ENCODE measurements at regions not wholly inside any gene's neighbourhood (a gene's known extent, or its start where the extent isn't known, plus 50 kb on each side); places are given as distances from the start of the nearest gene placed in this dataset.

DNA sequence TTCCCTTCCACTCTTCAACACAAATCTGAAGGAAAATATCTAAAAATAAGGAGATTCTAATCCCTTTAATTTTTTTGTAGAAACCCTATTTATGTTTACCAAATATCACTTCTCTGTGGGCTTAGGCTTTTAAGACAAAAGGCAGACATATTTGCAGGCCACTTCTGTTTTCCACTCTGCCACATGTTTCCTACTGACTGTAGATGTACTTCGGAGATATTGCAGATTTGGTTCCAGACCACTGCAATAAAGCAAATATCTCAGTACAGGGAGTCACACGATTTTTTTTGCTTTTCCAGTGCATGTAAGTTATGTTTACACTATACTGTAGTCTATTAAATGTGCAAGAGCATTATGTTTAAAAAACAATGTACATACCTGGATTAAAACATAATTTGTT, 219.0 kb downstream of the SREK1 start:
- no peak overlapping the region for H3K4me3 Mint-ChIP-seq (ENCODE audit: unreplicated experiment)
- no peak overlapping the region for H3K27ac Mint-ChIP-seq (ENCODE audit: unreplicated experiment)
- DNase-seq (ENCODE audit: low spot score): no peak
- TF ChIP-seq, protein P1, sequence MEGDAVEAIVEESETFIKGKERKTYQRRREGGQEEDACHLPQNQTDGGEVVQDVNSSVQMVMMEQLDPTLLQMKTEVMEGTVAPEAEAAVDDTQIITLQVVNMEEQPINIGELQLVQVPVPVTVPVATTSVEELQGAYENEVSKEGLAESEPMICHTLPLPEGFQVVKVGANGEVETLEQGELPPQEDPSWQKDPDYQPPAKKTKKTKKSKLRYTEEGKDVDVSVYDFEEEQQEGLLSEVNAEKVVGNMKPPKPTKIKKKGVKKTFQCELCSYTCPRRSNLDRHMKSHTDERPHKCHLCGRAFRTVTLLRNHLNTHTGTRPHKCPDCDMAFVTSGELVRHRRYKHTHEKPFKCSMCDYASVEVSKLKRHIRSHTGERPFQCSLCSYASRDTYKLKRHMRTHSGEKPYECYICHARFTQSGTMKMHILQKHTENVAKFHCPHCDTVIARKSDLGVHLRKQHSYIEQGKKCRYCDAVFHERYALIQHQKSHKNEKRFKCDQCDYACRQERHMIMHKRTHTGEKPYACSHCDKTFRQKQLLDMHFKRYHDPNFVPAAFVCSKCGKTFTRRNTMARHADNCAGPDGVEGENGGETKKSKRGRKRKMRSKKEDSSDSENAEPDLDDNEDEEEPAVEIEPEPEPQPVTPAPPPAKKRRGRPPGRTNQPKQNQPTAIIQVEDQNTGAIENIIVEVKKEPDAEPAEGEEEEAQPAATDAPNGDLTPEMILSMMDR (IDR thresholded peaks at IDR 0.05): no peak
- no peaks in the 10 kb centered on the region for H3K36me3 Mint-ChIP-seq (ENCODE audit: low read depth)
- peaks cover 16% of the 10 kb centered on the region for H3K27me3 Mint-ChIP-seq (ENCODE audit: low read depth)
- no peaks in the 10 kb centered on the region for H3K9me3 Mint-ChIP-seq (ENCODE audit: low read depth)
- H3K4me1 Mint-ChIP-seq (ENCODE audit: low read depth): no peaks in the 10 kb centered on the region

DNA sequence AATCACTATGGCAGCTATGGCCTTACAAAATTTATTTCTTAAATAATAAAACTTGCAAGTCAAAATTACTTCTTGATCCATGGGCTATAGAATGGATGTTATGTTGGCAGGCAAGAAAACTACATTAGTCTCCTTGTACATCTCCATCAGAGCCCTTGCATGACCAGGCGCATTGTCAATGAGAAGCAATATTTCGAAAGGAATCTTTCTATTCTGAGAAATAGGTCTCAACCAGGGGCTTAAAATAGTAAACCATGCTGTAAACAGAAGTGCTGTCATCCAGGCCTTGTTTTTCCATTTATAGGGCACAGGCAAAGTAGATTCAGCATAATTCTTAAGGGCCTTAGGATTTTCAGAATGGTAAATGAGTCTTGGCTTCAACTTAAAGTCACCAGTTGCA, 220.1 kb downstream of the SREK1 start:
- Mint-ChIP-seq H3K36me3 (ENCODE audit: low read depth) (no peaks in the 10 kb centered on the region), H3K27me3 (ENCODE audit: low read depth) (peaks cover 18% of the 10 kb centered on the region), H3K4me3 (ENCODE audit: unreplicated experiment) (no peak overlapping the region), H3K4me1 (ENCODE audit: low read depth) (no peaks in the 10 kb centered on the region), H3K27ac (ENCODE audit: unreplicated experiment) (no peak overlapping the region), H3K9me3 (ENCODE audit: low read depth) (no peaks in the 10 kb centered on the region)
- DNase-seq (ENCODE audit: low spot score): no peak
- TF ChIP-seq, protein P1 (IDR thresholded peaks at IDR 0.05): no peak

DNA sequence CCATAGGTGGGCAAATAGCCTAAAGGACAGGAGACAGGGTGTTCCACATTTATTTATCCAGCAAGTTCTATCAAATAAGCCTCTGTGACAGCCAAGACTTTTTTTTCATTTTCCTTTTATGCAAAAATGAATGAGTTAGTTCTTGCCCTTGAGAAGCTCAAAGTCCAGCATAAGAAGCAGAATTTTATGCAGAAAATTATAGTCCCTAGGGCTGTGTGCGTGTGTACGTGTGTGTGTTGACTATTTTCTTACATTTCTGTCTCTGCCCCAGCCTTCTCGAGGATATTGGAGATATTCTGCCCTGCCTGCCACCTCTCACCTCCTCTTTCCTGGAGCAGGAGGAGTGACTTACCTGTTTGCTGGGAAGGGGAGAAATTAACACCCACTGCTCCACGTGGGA, 221.9 kb downstream of the SREK1 start:
- no peak overlapping the region for H3K27ac Mint-ChIP-seq (ENCODE audit: unreplicated experiment)

DNA sequence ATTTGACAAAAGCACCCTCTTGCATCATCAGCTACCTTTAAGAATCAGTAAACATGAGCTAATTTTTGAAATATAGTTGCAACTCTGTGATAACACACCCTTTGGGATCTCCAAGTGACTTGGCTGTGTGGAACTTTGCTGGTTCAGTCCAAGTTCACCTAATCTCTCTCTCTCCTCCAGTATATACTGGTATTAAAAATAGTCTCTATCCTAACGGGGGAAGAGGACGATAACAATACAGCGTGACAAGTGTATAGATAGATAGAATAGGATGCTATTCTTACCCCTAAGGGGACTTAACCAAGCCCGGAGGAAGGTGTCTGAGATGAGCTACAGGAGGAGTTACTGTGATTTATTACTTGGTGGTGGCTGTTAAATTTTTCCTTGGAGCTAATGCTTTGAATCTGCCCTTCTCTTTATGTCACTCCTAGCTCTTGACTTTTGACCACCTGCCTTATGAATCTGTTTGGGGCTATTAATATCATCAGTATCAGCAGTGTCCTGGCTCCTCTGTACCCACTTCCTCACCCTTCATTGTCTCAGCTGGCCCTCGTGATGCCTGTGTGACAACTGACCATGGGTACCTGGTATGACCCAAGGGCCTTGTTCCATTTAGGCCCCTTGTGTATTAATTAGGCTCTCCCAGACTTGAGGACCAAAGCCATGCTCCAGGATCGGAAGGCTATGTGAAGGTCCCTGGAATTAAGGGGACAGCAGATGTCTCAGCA, 223.9 kb downstream of the SREK1 start:
- no peaks in the 10 kb centered on the region for H3K9me3 Mint-ChIP-seq (ENCODE audit: low read depth)
- peaks cover 16% of the 10 kb centered on the region for H3K27me3 Mint-ChIP-seq (ENCODE audit: low read depth)
- H3K4me1 Mint-ChIP-seq (ENCODE audit: low read depth): no peaks in the 10 kb centered on the region
- no peak for DNase-seq (ENCODE audit: low spot score)
- H3K36me3 Mint-ChIP-seq (ENCODE audit: low read depth): no peaks in the 10 kb centered on the region
- no peak overlapping the region for H3K27ac Mint-ChIP-seq (ENCODE audit: unreplicated experiment)
- TF ChIP-seq, protein P1 (IDR thresholded peaks at IDR 0.05): no peak
- no peak overlapping the region for H3K4me3 Mint-ChIP-seq (ENCODE audit: unreplicated experiment)

More for the DNA sequence above, 221.9 kb downstream of the SREK1 start:
- H3K4me3 Mint-ChIP-seq (ENCODE audit: unreplicated experiment): no peak overlapping the region
- H3K27me3 Mint-ChIP-seq (ENCODE audit: low read depth): peaks cover 17% of the 10 kb centered on the region
- no peak for DNase-seq (ENCODE audit: low spot score)
- no peaks in the 10 kb centered on the region for H3K36me3 Mint-ChIP-seq (ENCODE audit: low read depth)
- no peaks in the 10 kb centered on the region for H3K9me3 Mint-ChIP-seq (ENCODE audit: low read depth)
- TF ChIP-seq, protein P1 (IDR thresholded peaks at IDR 0.05): no peak
- no peaks in the 10 kb centered on the region for H3K4me1 Mint-ChIP-seq (ENCODE audit: low read depth)

DNA sequence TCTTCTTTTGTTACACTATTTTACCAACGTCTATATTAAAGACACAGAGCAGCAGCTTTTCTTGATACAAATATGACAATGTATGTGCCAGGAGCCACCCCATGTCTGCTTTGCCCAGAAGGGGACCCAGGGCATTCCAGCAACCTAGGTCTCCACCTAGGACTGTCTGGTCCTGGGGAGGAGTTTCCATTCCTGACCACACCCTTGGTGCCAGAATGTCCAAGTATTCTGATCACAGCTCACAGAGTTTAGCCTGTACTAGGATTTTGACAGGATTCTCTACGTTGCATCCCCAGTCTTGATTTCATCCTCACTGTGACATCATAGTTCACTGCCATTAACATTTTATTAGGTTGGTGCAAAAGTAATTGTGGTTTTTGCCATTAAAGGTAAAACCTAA, 224.7 kb downstream of the SREK1 start:
- Mint-ChIP-seq H3K27me3 (ENCODE audit: low read depth) (peaks cover 13% of the 10 kb centered on the region), H3K27ac (ENCODE audit: unreplicated experiment) (no peak overlapping the region), H3K9me3 (ENCODE audit: low read depth) (no peaks in the 10 kb centered on the region)

More for the DNA sequence above, 224.7 kb downstream of the SREK1 start:
- Mint-ChIP-seq H3K36me3 (ENCODE audit: low read depth) (no peaks in the 10 kb centered on the region), H3K4me3 (ENCODE audit: unreplicated experiment) (no peak overlapping the region), H3K4me1 (ENCODE audit: low read depth) (no peaks in the 10 kb centered on the region)
- TF ChIP-seq, protein P1 (IDR thresholded peaks at IDR 0.05): no peak
- no peak for DNase-seq (ENCODE audit: low spot score)
